Smooth muscle cell (in vitro differentiated cells): ENCODE measurements at regions not wholly inside any gene's neighbourhood (a gene's known extent, or its start where the extent isn't known, plus 50 kb on each side); places are given as distances from the start of the nearest gene placed in this dataset.

Experiments used
- DNase-seq: peaks from one replicate; lab custom pipeline; 2025; ENCODE audit not compliant: unreplicated experiment; lab: John Stamatoyannopoulos, UW
- H2AFZ ChIP-seq: fragments of 200-600 bp; sonication (generic); 2 replicates; pipeline ENCODE4 v1.6.0; 2016; ENCODE audit warnings: antibody characterized with exemption, low read depth, mild to moderate bottlenecking
- H3F3A ChIP-seq: fragments of 200-600 bp; sonication (generic); 2 replicates; pipeline ENCODE4 v1.6.0; 2017; ENCODE audit warnings: antibody characterized with exemption, low read depth
- H3K27ac ChIP-seq: fragments of 200-600 bp; sonication (generic); 2 replicates; pipeline ENCODE4 v1.5.1; 2016; ENCODE audit warnings: low read depth, mild to moderate bottlenecking
- H3K27me3 ChIP-seq: fragments of 200-600 bp; sonication (generic); 2 replicates; pipeline ENCODE4 v1.6.1; 2016; ENCODE audit warnings: low read depth, mild to moderate bottlenecking
- H3K36me3 ChIP-seq: fragments of 200-600 bp; sonication (generic); 2 replicates; pipeline ENCODE4 v1.5.1; 2016; ENCODE audit warnings: low read depth
- H3K4me1 ChIP-seq: fragments of 200-600 bp; sonication (generic); 2 replicates; pipeline ENCODE4 v1.5.1; 2016; ENCODE audit warnings: low read depth
- H3K4me2 ChIP-seq: fragments of 200-600 bp; sonication (generic); 2 replicates; pipeline ENCODE4 v1.6.0; 2016; ENCODE audit warnings: mild to moderate bottlenecking
- H3K4me3 ChIP-seq: fragments of 200-600 bp; sonication (generic); 2 replicates; pipeline ENCODE4 v1.5.1; 2016; ENCODE audit warnings: mild to moderate bottlenecking
- H3K79me2 ChIP-seq: fragments of 200-600 bp; sonication (generic); 2 replicates; pipeline ENCODE4 v1.6.0; 2016; ENCODE audit warnings: low read depth, mild to moderate bottlenecking
- H3K9ac ChIP-seq: fragments of 200-600 bp; sonication (generic); 2 replicates; pipeline ENCODE4 v1.6.0; 2016; ENCODE audit warnings: low read depth
- H3K9me3 ChIP-seq: fragments of 200-600 bp; sonication (generic); replicated peaks from 2 replicates; pipeline ENCODE4 v1.5.1; 2016; ENCODE audit warnings: low read depth
- H4K20me1 ChIP-seq: fragments of 200-600 bp; sonication (generic); 2 replicates; pipeline ENCODE4 v1.6.0; 2016; ENCODE audit warnings: low read depth
- CTCF ChIP-seq: fragments of 200-600 bp; sonication (generic); IDR thresholded peaks from 2 replicates; pipeline ENCODE4 v1.5.1; 2017; ENCODE audit warnings: borderline replicate concordance, mild to moderate bottlenecking, antibody characterized with exemption; ENCODE audit not compliant: insufficient read depth, poor library complexity, severe bottlenecking
- WGBS: methylation state at CpG from one replicate; pipeline ENCODE4 v1.1.7; 2016; ENCODE audit warnings: low lambda C conversion rate; 5-methylcytosine and 5-hydroxymethylcytosine counted together

- H3K9ac ChIP-seq = no peak overlapping the region
- H3K4me1 ChIP-seq = no peaks in the 10 kb centered on the region
- no peaks in the 10 kb centered on the region for H3K9me3 ChIP-seq
- H3F3A ChIP-seq = peaks cover 9% of the 10 kb centered on the region
- no peaks in the 10 kb centered on the region for H4K20me1 ChIP-seq
- no peak overlapping the region for H3K4me3 ChIP-seq
- H3K27ac ChIP-seq = peak overlapping the region; percentile 46
- H3K27me3 ChIP-seq = no peaks in the 10 kb centered on the region
- DNase-seq = no peak
- H3K79me2 ChIP-seq = no peaks in the 10 kb centered on the region
- H2AFZ ChIP-seq = peak overlapping the region; percentile 29
- peak overlapping the region; percentile 46 for H3K4me2 ChIP-seq
- H3K36me3 ChIP-seq = no peaks in the 10 kb centered on the region
- 70% methylated on average over 2 of the region's 2 CpGs for WGBS
- no peak for TF ChIP-seq CTCF
These were observed 170.4 kb upstream of the FN1 start for GRCh38 chr2:215606219-215606618.

- no peak overlapping the region for H3K9ac ChIP-seq
- no peak overlapping the region for H2AFZ ChIP-seq
- no peaks in the 10 kb centered on the region for H3K9me3 ChIP-seq
- H3F3A ChIP-seq = peaks cover 3% of the 10 kb centered on the region
- H3K4me1 ChIP-seq = no peaks in the 10 kb centered on the region
- H3K36me3 ChIP-seq = no peaks in the 10 kb centered on the region
- H3K4me2 ChIP-seq = no peak overlapping the region
- no peak overlapping the region for H3K4me3 ChIP-seq
- no peak overlapping the region for H3K27ac ChIP-seq
- H3K79me2 ChIP-seq = no peaks in the 10 kb centered on the region
- no peak for TF ChIP-seq CTCF
- H3K27me3 ChIP-seq = no peaks in the 10 kb centered on the region
- DNase-seq = no peak
- H4K20me1 ChIP-seq = no peaks in the 10 kb centered on the region
These were observed 169.3 kb upstream of the FN1 start for GRCh38 chr2:215605214-215605613.

- H2AFZ ChIP-seq = no peak overlapping the region
- H4K20me1 ChIP-seq = no peaks in the 10 kb centered on the region
- no peak overlapping the region for H3K9ac ChIP-seq
- no peaks in the 10 kb centered on the region for H3K9me3 ChIP-seq
- no peaks in the 10 kb centered on the region for H3K27me3 ChIP-seq
- H3K79me2 ChIP-seq = no peaks in the 10 kb centered on the region
- no peak overlapping the region for H3K4me2 ChIP-seq
- WGBS = 100% methylated on average over 2 of the region's 2 CpGs
- H3K4me1 ChIP-seq = no peaks in the 10 kb centered on the region
- TF ChIP-seq CTCF = no peak
- H3K4me3 ChIP-seq = no peak overlapping the region
- no peak for DNase-seq
- no peaks in the 10 kb centered on the region for H3K36me3 ChIP-seq
- H3F3A ChIP-seq = peaks cover 3% of the 10 kb centered on the region
- no peak overlapping the region for H3K27ac ChIP-seq
These were observed 168.7 kb upstream of the FN1 start for GRCh38 chr2:215604606-215605005.

- WGBS = 98% methylated on average over 7 of the region's 7 CpGs
- Histone ChIP-seq H3F3A (peaks cover 10% of the 10 kb centered on the region), H3K4me3 (no peak overlapping the region)
These were observed 167.6 kb upstream of the FN1 start for GRCh38 chr2:215603440-215603839.

More at GRCh38 chr2:215603440-215603839, 167.6 kb upstream of the FN1 start:
- Histone ChIP-seq H3K27me3 (no peaks in the 10 kb centered on the region), H4K20me1 (no peaks in the 10 kb centered on the region), H3K36me3 (no peaks in the 10 kb centered on the region), H3K9ac (no peak overlapping the region), H3K4me1 (no peaks in the 10 kb centered on the region), H3K27ac (no peak overlapping the region), H3K79me2 (no peaks in the 10 kb centered on the region), H2AFZ (no peak overlapping the region), H3K4me2 (no peak overlapping the region), H3K9me3 (no peaks in the 10 kb centered on the region)
- DNase-seq = no peak
- no peak for TF ChIP-seq CTCF
